HEK293 (cell line): ENCODE measurements at regions not wholly inside any gene's neighbourhood (a gene's known extent, or its start where the extent isn't known, plus 50 kb on each side); places are given as distances from the start of the nearest gene placed in this dataset.

ENCODE experiments used
- ATF2 ChIP-seq: fragments of 450-650 bp; formaldehyde crosslinking; IDR thresholded peaks from 2 replicates; pipeline ENCODE4 v1.5.1; 2016; ENCODE audit warnings: missing biosample characterization, missing genetic modification characterization, low read depth
- ZBTB8A ChIP-seq: fragments of 450-650 bp; formaldehyde crosslinking; IDR thresholded peaks from 2 replicates; pipeline ENCODE4 v1.5.1; 2016; ENCODE audit warnings: missing biosample characterization, missing genetic modification characterization
- ZIC2 ChIP-seq: fragments of 450-650 bp; formaldehyde crosslinking; IDR thresholded peaks from 2 replicates; pipeline ENCODE4 v1.5.1; 2016; ENCODE audit warnings: missing biosample characterization, missing genetic modification characterization
- ZNF19 ChIP-seq: fragments of 450-650 bp; formaldehyde crosslinking; IDR thresholded peaks from 2 replicates; pipeline ENCODE4; 2016; ENCODE audit warnings: missing biosample characterization, missing genetic modification characterization, low read depth
- ZNF274 ChIP-seq, 2 experiments: fragments of 200-500 bp in 1 of 2; fragments of 450-650 bp in 1 of 2; sonication (Bioruptor generic) in 1 of 2; formaldehyde crosslinking in 1 of 2; IDR thresholded peaks; 2 replicates each; pipeline versions ENCODE4 v1.5.1 to v1.6.1; 2014 to 2016; ENCODE audit warnings: borderline replicate concordance in 1 of 2, inconsistent platforms in 1 of 2, low read length in 1 of 2, missing biosample characterization in 1 of 2, missing genetic modification characterization in 1 of 2
- ZNF335 ChIP-seq: fragments of 450-650 bp; formaldehyde crosslinking; conservative IDR thresholded peaks from 2 replicates; pipeline ENCODE4 v1.5.1; 2016; ENCODE audit warnings: missing biosample characterization, missing genetic modification characterization
- ZNF558 ChIP-seq: fragments of 450-650 bp; formaldehyde crosslinking; IDR thresholded peaks from 2 replicates; pipeline ENCODE4 v1.5.1; 2016; ENCODE audit warnings: missing biosample characterization, missing genetic modification characterization
- ZNF580 ChIP-seq: fragments of 450-650 bp; formaldehyde crosslinking; IDR thresholded peaks from 2 replicates; pipeline ENCODE4 v1.5.1; 2016; ENCODE audit warnings: missing biosample characterization, missing genetic modification characterization
- ZNF768 ChIP-seq: fragments of 450-650 bp; formaldehyde crosslinking; IDR thresholded peaks from 2 replicates; pipeline ENCODE4 v1.5.1; 2018; ENCODE audit warnings: missing biosample characterization, mild to moderate bottlenecking, missing genetic modification characterization
- TF ChIP-seq, protein P1 (sequence below): fragments of 450-650 bp; formaldehyde crosslinking; IDR thresholded peaks from 2 replicates; pipeline ENCODE4 v1.5.1; 2016; ENCODE audit warnings: missing biosample characterization, missing genetic modification characterization
- TF ChIP-seq, protein P2 (sequence below): fragments of 450-650 bp; formaldehyde crosslinking; IDR thresholded peaks from 2 replicates; pipeline ENCODE4 v1.5.1; 2016; ENCODE audit warnings: missing biosample characterization, missing genetic modification characterization
- TF ChIP-seq, protein P3 (sequence below): fragments of 450-650 bp; formaldehyde crosslinking; IDR thresholded peaks from 2 replicates; pipeline ENCODE4 v1.5.1; 2016; ENCODE audit warnings: missing biosample characterization, missing genetic modification characterization
- TF ChIP-seq, protein P4 (sequence below): fragments of 450-650 bp; formaldehyde crosslinking; conservative IDR thresholded peaks from 2 replicates; pipeline ENCODE4 v1.5.1; 2016; ENCODE audit warnings: low read depth, missing biosample characterization, missing genetic modification characterization

DNA sequence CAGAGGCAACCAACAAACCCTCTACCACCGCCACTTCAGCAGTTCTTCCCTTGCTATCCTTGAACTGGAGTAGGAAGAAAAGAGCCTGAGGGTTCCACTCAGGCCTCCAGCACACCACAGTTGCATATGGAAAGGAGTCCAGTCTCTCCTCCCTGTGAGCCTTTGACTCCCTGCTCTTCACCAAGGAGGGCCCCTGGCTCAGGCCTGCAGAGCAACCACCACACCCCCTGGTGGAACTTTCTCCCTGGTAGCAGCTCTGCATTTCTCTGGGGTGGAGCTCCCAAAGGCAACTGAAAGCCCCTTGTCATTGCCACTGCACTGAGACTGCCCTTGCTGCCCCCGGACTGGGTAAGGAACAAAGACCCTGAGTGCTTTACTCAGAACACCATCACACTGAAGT is 1021.5 kb upstream of the ADGRL2 start:
- TF ChIP-seq, protein P1, sequence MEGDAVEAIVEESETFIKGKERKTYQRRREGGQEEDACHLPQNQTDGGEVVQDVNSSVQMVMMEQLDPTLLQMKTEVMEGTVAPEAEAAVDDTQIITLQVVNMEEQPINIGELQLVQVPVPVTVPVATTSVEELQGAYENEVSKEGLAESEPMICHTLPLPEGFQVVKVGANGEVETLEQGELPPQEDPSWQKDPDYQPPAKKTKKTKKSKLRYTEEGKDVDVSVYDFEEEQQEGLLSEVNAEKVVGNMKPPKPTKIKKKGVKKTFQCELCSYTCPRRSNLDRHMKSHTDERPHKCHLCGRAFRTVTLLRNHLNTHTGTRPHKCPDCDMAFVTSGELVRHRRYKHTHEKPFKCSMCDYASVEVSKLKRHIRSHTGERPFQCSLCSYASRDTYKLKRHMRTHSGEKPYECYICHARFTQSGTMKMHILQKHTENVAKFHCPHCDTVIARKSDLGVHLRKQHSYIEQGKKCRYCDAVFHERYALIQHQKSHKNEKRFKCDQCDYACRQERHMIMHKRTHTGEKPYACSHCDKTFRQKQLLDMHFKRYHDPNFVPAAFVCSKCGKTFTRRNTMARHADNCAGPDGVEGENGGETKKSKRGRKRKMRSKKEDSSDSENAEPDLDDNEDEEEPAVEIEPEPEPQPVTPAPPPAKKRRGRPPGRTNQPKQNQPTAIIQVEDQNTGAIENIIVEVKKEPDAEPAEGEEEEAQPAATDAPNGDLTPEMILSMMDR (tag by site-specific recombination), result no peak
- no peak for TF ChIP-seq ZNF580
- TF ChIP-seq ZBTB8A (tag by site-specific recombination), result no peak
- no peak for TF ChIP-seq ZNF768 (tag by site-specific recombination)
- TF ChIP-seq, protein P2, sequence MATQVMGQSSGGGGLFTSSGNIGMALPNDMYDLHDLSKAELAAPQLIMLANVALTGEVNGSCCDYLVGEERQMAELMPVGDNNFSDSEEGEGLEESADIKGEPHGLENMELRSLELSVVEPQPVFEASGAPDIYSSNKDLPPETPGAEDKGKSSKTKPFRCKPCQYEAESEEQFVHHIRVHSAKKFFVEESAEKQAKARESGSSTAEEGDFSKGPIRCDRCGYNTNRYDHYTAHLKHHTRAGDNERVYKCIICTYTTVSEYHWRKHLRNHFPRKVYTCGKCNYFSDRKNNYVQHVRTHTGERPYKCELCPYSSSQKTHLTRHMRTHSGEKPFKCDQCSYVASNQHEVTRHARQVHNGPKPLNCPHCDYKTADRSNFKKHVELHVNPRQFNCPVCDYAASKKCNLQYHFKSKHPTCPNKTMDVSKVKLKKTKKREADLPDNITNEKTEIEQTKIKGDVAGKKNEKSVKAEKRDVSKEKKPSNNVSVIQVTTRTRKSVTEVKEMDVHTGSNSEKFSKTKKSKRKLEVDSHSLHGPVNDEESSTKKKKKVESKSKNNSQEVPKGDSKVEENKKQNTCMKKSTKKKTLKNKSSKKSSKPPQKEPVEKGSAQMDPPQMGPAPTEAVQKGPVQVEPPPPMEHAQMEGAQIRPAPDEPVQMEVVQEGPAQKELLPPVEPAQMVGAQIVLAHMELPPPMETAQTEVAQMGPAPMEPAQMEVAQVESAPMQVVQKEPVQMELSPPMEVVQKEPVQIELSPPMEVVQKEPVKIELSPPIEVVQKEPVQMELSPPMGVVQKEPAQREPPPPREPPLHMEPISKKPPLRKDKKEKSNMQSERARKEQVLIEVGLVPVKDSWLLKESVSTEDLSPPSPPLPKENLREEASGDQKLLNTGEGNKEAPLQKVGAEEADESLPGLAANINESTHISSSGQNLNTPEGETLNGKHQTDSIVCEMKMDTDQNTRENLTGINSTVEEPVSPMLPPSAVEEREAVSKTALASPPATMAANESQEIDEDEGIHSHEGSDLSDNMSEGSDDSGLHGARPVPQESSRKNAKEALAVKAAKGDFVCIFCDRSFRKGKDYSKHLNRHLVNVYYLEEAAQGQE (tag by site-specific recombination), result no peak
- no peak for TF ChIP-seq ZNF274 (IDR thresholded peaks at IDR 0.05; ENCODE audit: low read length)
- TF ChIP-seq ZNF274 (tag by site-specific recombination; IDR thresholded peaks at IDR 0.05; ENCODE audit: borderline replicate concordance), result no peak
- TF ChIP-seq, protein P3, sequence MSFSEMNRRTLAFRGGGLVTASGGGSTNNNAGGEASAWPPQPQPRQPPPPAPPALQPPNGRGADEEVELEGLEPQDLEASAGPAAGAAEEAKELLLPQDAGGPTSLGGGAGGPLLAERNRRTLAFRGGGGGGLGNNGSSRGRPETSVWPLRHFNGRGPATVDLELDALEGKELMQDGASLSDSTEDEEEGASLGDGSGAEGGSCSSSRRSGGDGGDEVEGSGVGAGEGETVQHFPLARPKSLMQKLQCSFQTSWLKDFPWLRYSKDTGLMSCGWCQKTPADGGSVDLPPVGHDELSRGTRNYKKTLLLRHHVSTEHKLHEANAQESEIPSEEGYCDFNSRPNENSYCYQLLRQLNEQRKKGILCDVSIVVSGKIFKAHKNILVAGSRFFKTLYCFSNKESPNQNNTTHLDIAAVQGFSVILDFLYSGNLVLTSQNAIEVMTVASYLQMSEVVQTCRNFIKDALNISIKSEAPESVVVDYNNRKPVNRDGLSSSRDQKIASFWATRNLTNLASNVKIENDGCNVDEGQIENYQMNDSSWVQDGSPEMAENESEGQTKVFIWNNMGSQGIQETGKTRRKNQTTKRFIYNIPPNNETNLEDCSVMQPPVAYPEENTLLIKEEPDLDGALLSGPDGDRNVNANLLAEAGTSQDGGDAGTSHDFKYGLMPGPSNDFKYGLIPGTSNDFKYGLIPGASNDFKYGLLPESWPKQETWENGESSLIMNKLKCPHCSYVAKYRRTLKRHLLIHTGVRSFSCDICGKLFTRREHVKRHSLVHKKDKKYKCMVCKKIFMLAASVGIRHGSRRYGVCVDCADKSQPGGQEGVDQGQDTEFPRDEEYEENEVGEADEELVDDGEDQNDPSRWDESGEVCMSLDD (tag by site-specific recombination), result no peak
- TF ChIP-seq, protein P4, sequence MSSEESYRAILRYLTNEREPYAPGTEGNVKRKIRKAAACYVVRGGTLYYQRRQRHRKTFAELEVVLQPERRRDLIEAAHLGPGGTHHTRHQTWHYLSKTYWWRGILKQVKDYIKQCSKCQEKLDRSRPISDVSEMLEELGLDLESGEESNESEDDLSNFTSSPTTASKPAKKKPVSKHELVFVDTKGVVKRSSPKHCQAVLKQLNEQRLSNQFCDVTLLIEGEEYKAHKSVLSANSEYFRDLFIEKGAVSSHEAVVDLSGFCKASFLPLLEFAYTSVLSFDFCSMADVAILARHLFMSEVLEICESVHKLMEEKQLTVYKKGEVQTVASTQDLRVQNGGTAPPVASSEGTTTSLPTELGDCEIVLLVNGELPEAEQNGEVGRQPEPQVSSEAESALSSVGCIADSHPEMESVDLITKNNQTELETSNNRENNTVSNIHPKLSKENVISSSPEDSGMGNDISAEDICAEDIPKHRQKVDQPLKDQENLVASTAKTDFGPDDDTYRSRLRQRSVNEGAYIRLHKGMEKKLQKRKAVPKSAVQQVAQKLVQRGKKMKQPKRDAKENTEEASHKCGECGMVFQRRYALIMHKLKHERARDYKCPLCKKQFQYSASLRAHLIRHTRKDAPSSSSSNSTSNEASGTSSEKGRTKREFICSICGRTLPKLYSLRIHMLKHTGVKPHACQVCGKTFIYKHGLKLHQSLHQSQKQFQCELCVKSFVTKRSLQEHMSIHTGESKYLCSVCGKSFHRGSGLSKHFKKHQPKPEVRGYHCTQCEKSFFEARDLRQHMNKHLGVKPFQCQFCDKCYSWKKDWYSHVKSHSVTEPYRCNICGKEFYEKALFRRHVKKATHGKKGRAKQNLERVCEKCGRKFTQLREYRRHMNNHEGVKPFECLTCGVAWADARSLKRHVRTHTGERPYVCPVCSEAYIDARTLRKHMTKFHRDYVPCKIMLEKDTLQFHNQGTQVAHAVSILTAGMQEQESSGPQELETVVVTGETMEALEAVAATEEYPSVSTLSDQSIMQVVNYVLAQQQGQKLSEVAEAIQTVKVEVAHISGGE (tag by site-specific recombination), result no peak
- TF ChIP-seq ZNF335 (tag by site-specific recombination), result no peak
- TF ChIP-seq ZNF558, result no peak
- TF ChIP-seq ATF2, result no peak
- TF ChIP-seq ZIC2 (tag by site-specific recombination), result no peak
- no peak for TF ChIP-seq ZNF19 (tag by site-specific recombination)
